DMS114 treated with DMSO at 0.1 percent for 48 hours (cell line): ENCODE measurements at regions not wholly inside any gene's neighbourhood (a gene's known extent, or its start where the extent isn't known, plus 50 kb on each side); places are given as distances from the start of the nearest gene placed in this dataset.
"Not testable (repeated sequence)": the region's sequence is repeated elsewhere in the genome, so short reads cannot be mapped to it uniquely, and the experiment has no call there.

Source experiments
- DNase-seq: peaks from one replicate; lab custom pipeline; 2025; ENCODE audit not compliant: unreplicated experiment; lab: John Stamatoyannopoulos, UW

DNA sequence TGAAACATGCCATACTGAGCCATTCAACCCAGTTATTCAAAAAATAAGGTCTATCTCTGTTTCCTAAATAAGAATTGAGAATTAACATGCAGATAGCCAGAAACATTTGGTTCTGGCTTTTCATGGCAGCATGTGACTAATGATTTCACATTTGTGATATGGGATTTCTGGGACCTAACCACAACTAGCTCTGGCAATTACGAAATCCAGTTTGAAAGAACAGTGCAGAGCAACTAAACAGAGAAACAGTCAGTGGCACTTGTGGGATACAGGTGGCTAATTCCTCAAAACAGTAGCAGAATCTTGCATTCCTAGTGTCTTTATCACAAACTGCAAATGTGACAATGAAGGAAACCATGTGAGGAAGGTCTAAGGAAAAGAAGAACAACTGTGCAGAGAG is 637.8 kb upstream of the CHAC2 start:
- no peak for DNase-seq

- no peak for DNase-seq
Observed at GRCh38 chr2:53127061-53127650, 640.4 kb upstream of the CHAC2 start.

DNA sequence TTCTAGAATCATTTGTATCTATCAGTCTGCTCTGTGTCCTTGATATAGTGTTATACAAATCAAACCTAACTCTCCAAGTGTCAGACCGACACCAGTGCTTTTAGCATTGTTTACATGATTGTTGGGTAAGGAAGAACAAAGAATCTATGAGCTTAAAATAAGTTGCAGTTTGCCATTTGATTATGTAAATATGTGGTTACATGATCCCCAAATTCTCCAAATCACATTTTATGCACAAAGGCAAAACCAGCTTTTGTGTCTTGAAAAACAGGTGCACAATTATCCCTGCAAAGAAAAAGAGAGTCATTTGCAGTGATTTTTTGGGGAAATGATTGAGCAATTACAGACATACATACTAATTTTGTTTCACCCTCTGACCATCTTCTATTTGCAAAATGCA is 652.6 kb upstream of the CHAC2 start:
- DNase-seq, result no peak

- DNase-seq, result no peak
Observed at GRCh38 chr2:53114582-53114981, 653.0 kb upstream of the CHAC2 start.

GRCh38 chr2:53112408-53112807 is 655.2 kb upstream of the CHAC2 start:
- not testable (repeated sequence) for DNase-seq

DNA sequence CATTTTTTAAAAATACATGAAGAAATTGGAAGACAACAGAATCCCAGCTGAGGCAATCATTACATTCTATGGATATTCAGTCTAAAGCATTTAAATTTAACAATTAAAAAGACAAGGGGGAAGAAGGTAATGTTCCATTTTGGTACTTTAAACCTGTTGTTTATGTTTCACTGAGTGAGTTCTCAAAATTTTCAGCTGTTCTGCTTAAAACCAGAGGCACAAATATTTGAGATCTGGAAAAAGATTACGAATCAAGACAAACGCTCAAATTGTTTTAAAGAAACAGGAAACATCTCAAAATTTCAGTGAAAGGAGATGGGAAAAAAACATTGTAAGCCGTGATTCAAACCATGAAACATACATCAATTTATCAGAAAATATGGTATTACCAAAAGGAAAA is 656.2 kb upstream of the CHAC2 start:
- no peak for DNase-seq

DNA sequence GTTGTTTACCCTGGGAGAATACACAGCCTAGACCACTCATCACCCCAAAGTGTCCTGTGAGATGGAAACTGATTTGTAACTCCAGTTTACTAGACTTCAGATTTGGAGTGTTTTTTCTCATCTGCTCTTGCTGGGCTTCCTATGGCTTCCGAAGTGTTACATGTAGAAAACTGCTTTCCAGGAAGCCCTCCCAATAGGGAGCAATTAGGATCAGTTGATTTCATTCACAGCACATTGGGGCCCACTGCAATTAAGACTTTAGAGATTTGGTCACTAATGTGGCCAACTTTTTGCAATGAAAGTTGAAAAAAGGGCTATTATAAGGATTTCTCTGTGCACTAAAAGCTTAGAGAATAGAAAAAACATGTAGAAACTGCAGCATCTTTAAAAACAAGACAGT is 656.6 kb upstream of the CHAC2 start:
- DNase-seq, result no peak

DNA sequence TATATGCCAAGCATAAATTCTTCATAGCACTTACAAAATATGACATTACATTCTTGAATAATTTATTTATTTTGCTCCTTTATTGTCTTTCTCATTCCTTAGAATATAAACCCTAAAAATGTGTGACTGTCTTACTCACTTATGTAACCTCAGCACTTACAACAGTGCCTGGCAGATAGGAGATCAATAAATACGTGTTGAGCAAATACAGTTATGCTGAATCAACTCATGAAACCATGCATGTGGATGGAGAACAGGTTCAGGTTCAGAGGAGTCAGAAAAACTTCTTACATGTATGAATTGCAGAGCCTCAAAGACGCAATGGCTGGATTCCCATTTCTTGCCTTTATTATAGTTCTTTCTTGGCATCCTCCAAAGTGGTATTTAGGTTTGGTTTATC is 659.4 kb upstream of the CHAC2 start:
- no peak for DNase-seq

- DNase-seq, result no peak
Observed at GRCh38 chr2:53104263-53104662, 663.3 kb upstream of the CHAC2 start.

DNA sequence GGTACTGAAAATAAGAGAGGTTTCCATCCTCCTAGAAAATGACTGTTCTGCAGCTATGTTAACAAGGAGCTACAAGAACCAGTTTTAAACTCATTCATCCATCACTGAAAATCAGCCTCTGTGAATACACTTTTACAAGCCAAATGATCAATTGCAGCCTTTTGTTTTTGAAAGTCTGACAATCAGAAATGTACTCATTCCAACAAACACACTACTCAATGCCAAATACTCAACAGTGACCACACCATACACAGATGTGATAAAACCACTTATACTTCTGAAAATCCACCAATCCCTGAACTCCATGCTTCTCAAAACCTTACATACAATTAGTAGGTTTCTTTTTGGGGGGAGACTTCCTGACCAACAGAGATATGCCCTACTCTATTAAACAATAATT is 663.9 kb upstream of the CHAC2 start:
- DNase-seq, result no peak

- no peak for DNase-seq
Observed at GRCh38 chr2:53098696-53099078, 668.9 kb upstream of the CHAC2 start.

DNA sequence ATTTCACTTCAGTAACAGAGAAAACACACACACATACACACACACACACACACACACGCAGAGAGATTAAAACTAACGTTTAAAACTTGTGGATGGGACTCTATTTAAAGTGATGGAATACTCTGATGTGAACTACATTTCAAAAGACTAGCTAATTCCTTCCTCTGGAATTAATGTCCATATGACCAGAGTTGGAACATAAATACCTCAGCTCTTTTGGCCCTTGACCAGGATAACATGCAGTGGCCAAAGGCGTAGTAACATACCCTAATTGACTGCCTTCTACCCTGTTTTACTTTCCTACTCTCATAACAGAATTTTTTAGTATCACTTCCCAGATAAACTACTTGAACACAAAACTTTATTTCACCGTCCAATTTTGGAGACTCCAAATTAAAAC is 671.3 kb upstream of the CHAC2 start:
- no peak for DNase-seq

DNA sequence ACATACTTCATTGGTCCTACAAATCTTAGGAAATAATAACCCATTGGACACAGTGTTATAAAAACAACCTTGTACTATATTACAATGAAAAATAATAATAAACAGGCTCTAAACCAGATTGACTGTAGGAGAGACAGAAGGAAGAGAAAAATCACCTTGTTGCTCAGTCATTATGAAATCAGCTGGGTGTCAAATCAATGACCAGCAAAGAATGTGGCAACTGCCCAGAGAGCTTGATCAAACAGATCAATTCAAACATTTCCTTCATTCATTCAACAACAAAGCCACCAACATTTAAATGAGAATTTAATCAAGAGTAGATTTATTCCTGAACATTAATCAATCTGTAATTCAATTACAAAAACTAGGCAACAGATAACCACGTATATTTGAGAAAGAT is 671.9 kb upstream of the CHAC2 start:
- DNase-seq, result no peak

- DNase-seq, result no peak
Observed at GRCh38 chr2:53095227-53095626, 672.4 kb upstream of the CHAC2 start.

GRCh38 chr2:53093355-53093754 is 674.2 kb upstream of the CHAC2 start:
- no peak for DNase-seq

DNA sequence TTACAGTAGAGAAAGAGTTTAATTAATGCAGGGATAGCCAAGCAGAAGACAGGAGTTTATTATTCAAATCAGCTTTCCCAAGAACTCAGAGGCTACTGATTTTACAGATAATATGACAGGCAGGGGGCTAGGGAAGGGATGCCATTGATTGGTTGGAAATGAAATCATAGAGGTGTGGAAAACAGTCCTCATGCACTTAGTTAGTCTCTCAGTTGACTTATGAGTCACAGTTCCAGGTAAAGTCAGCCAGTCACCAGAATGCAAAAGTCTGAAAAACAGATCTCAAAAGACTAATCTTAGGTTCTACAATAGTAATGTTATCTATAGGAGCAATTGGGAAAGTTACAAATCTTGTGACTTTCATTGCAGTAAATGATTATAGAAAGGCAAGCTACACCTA is 676.4 kb upstream of the CHAC2 start:
- DNase-seq, result no peak

DNA sequence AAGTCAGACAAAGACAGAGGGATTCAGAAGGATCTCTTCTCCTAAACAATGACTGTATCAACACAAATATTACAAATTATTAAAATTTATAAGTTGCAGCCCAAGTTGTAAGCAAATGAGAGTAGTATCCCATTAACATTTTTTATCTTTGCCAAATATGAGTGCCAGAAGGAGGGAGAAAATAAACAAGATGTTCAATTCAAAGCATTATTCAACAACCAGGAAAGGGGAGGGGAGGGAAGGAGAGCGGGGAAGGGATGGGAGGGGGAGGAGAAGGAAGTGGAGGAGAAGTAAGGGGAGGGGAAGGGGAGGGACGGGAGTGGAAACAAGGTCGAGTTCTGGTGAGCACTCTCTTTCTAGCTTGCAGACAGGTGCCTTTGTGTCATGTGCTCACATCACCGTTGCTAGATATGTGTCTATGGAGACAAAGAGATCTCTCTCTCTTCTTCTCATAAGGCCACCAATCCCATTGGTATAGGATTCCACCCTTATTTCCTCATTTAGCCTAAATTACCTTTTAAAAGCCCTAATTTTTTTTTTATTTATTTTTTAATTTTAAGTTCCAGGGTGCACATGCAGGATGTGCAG is 679.6 kb upstream of the CHAC2 start:
- no peak for DNase-seq

DNA sequence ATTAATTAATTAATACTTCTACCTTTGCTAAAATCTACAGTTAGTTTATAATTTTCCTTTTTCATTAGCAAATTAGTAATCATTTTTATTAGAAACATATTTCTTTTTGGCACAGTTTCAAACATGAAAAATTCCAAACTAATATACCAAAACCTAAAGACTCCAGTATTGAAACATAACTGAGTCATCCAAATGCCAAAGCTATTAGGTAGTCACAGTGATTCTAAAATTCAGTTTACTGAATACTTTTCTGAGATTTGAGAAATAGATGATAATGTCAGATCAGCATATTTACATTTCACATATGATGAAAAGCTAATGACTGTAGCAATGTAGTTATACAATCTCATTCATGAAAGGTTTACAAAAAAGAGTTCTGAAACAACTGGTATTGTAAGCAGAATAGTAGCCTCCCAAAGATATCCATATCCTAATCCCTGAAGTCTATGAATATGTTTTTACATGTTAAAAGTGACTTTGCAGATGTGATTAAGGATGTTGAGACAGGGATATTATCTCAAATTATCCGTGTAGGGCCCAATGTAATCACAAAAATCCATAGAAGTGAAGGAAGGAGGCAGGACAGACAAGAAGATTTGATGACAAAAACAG is 680.2 kb upstream of the CHAC2 start:
- no peak for DNase-seq

- DNase-seq, result no peak
Observed at GRCh38 chr2:53077413-53077812, 690.2 kb upstream of the CHAC2 start.

GRCh38 chr2:53075760-53076159 is 691.8 kb upstream of the CHAC2 start:
- DNase-seq, result no peak

DNA sequence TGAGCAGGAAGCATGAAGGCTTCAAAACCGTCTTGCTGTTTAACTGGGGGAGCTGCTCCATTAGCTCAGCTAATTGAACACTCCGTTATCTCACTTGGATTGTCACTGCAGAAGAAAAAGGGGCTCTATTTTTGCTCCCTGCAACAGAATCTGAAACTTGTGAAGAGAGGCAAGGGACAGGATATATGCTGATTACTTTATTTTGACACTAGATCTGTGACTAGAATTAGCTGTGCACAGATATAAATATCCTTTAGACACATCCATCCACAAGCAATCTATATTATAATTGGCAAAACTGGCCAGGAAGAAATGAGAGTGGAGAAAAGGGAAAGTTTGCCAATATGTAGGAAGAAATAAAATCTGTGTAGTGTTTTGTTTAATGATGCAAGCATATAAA is 700.1 kb upstream of the CHAC2 start:
- DNase-seq, result no peak

DNA sequence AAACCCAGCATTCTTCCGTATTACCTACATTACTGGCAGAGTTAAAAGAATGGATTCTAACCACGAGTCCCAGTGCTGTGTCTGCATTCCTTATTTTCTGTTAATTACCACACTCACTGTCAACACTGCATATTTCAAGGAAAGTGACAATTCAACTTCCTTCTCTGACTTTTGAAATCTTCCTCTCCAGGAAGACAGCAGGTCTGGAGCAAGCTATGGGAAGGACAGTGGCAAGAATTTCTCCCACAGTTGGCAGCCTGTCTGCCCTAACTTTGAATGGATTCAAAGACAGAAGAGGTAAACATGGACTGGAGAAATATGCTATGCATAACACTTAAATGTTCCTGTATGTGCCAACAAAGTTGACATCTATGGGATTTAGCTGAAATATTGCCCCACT is 700.5 kb upstream of the CHAC2 start:
- DNase-seq, result no peak

DNA sequence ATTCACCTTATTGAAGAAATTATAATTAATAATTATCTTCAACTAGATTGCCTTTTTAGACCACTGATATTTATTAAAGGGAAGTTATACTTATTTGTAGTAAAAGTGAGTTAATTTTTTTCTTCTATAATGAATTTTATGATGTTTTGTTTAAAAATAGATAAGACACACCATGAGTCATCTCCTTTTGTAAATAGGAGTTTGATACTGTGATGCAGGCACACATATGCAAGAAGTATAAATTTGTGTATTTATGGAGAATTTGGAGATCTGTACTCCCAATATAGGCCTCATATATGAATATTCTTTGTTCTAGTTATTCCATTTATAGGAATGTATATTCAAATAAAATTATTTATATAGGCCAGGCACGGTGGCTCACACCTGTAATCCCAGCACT is 703.5 kb upstream of the CHAC2 start:
- no peak for DNase-seq
